Subcutaneous abdominal adipose tissue (tissue), 5 donors: ENCODE measurements at regions not wholly inside any gene's neighbourhood (a gene's known extent, or its start where the extent isn't known, plus 50 kb on each side); places are given as distances from the start of the nearest gene placed in this dataset.
"Not testable (repeated sequence)": the region's sequence is repeated elsewhere in the genome, so short reads cannot be mapped to it uniquely, and the experiment has no call there.

ENCODE experiments used
- H3K27ac ChIP-seq: one replicate; pipeline ENCODE4 v1.7.0; 2013; ENCODE audit warnings: low read depth, mild to moderate bottlenecking, inconsistent platforms, low read length, moderate library complexity
- H3K27me3 ChIP-seq, 5 donors: one replicate each; pipeline ENCODE4 v1.7.0; 2013; ENCODE audit warnings: low read length in 5 of 5, inconsistent platforms in 1 of 5; ENCODE audit not compliant: control insufficient read depth in 5 of 5, insufficient read depth in 4 of 5
- H3K36me3 ChIP-seq, 5 donors: one replicate each; pipeline ENCODE4 v1.7.0; 2013; ENCODE audit warnings: low read length in 5 of 5; ENCODE audit not compliant: control insufficient read depth in 5 of 5, insufficient read depth in 5 of 5
- H3K4me1 ChIP-seq, 5 donors: one replicate each; pipeline ENCODE4 v1.7.0; 2013; ENCODE audit warnings: low read length in 5 of 5, mild to moderate bottlenecking in 3 of 5, moderate library complexity in 1 of 5; ENCODE audit not compliant: control insufficient read depth in 5 of 5, insufficient read depth in 5 of 5
- H3K4me3 ChIP-seq, 5 donors: one replicate each; pipeline ENCODE4 v1.7.0; 2013; ENCODE audit warnings: low read length in 5 of 5, low read depth in 1 of 5
- H3K9ac ChIP-seq, 5 donors: one replicate each; pipeline ENCODE4 v1.7.0; 2013; ENCODE audit warnings: low read length in 5 of 5, mild to moderate bottlenecking in 4 of 5, moderate library complexity in 3 of 5
- H3K9me3 ChIP-seq, 5 donors: one replicate each; pipeline ENCODE4 v1.7.0; 2013; ENCODE audit warnings: low read length in 5 of 5; ENCODE audit not compliant: control insufficient read depth in 5 of 5
- donor health status: healthy.
- donor health status: healthy.
- donor health status: healthy.
- donor health status: healthy.
- donor health status: healthy.

GRCh38 chr1:29599071-29599470, 362.7 kb downstream of the PTPRU start:
- H3K27ac ChIP-seq, result no peak overlapping the region
- H3K9me3 ChIP-seq, result peaks cover 0 to 3% (median 0%) of the 10 kb centered on the region in 5 donors
- no peaks in the 10 kb centered on the region for H3K36me3 ChIP-seq
- H3K27me3 ChIP-seq, result peaks cover 0 to 14% (median 2%) of the 10 kb centered on the region in 5 donors
- no peak overlapping the region for H3K4me3 ChIP-seq
- no peaks in the 10 kb centered on the region for H3K4me1 ChIP-seq
- no peak overlapping the region for H3K9ac ChIP-seq

GRCh38 chr1:29597861-29598260, 361.5 kb downstream of the PTPRU start:
- Histone ChIP-seq H3K36me3 (no peaks in the 10 kb centered on the region), H3K9me3 (peaks cover 0 to 3% (median 0%) of the 10 kb centered on the region in 5 donors), H3K4me3 (no peak overlapping the region), H3K9ac (no peak overlapping the region), H3K4me1 (no peaks in the 10 kb centered on the region), H3K27ac (no peak overlapping the region), H3K27me3 (peaks cover 0 to 20% (median 2%) of the 10 kb centered on the region in 5 donors)

GRCh38 chr1:29593601-29594382, 357.5 kb downstream of the PTPRU start:
- Histone ChIP-seq H3K27ac (no peak overlapping the region), H3K9ac (no peak overlapping the region), H3K27me3 (peaks cover 0 to 17% (median 3%) of the 10 kb centered on the region in 5 donors), H3K4me1 (no peaks in the 10 kb centered on the region), H3K36me3 (no peaks in the 10 kb centered on the region), H3K9me3 (peaks cover 0 to 4% (median 3%) of the 10 kb centered on the region in 5 donors), H3K4me3 (no peak overlapping the region)

GRCh38 chr1:29592731-29593130, 356.4 kb downstream of the PTPRU start:
- Histone ChIP-seq H3K4me1 (no peaks in the 10 kb centered on the region), H3K36me3 (no peaks in the 10 kb centered on the region), H3K27ac (no peak overlapping the region), H3K9me3 (peaks cover 0 to 4% (median 3%) of the 10 kb centered on the region in 5 donors), H3K4me3 (no peak overlapping the region), H3K27me3 (peaks cover 0 to 17% (median 3%) of the 10 kb centered on the region in 5 donors), H3K9ac (no peak overlapping the region)

- no peaks in the 10 kb centered on the region for H3K4me1 ChIP-seq
- H3K9me3 ChIP-seq, result peaks cover 0 to 4% (median 3%) of the 10 kb centered on the region in 5 donors
- no peak overlapping the region for H3K9ac ChIP-seq
- H3K4me3 ChIP-seq, result no peak overlapping the region
- no peaks in the 10 kb centered on the region for H3K36me3 ChIP-seq
- H3K27me3 ChIP-seq, result peaks cover 0 to 17% (median 3%) of the 10 kb centered on the region in 5 donors
- H3K27ac ChIP-seq, result no peak overlapping the region
Observed at GRCh38 chr1:29592261-29592615, 355.9 kb downstream of the PTPRU start.

GRCh38 chr1:29591601-29592260, 355.4 kb downstream of the PTPRU start:
- H3K36me3 ChIP-seq, result no peaks in the 10 kb centered on the region
- peaks cover 0 to 7% (median 4%) of the 10 kb centered on the region in 5 donors for H3K9me3 ChIP-seq
- peaks cover 0 to 17% (median 3%) of the 10 kb centered on the region in 5 donors for H3K27me3 ChIP-seq
- H3K4me1 ChIP-seq, result no peaks in the 10 kb centered on the region
- H3K27ac ChIP-seq, result no peak overlapping the region
- H3K9ac ChIP-seq, result no peak overlapping the region
- no peak overlapping the region for H3K4me3 ChIP-seq

GRCh38 chr1:29590583-29591565, 354.6 kb downstream of the PTPRU start:
- H3K27me3 ChIP-seq, result peaks cover 0 to 18% (median 3%) of the 10 kb centered on the region in 5 donors

GRCh38 chr1:29589716-29590115, 353.4 kb downstream of the PTPRU start:
- not testable (repeated sequence) for H3K9ac ChIP-seq, H3K27ac ChIP-seq
- peaks cover 0 to 25% (median 3%) of the 10 kb centered on the region in 5 donors for H3K27me3 ChIP-seq

More at GRCh38 chr1:29590583-29591565, 354.6 kb downstream of the PTPRU start:
- no peaks in the 10 kb centered on the region for H3K36me3 ChIP-seq
- no peaks in the 10 kb centered on the region for H3K4me1 ChIP-seq
- no peak overlapping the region for H3K27ac ChIP-seq
- H3K4me3 ChIP-seq, result no peak overlapping the region
- peaks cover 0 to 7% (median 5%) of the 10 kb centered on the region in 5 donors for H3K9me3 ChIP-seq
- H3K9ac ChIP-seq, result no peak overlapping the region

GRCh38 chr1:29586991-29587745, 350.8 kb downstream of the PTPRU start:
- Histone ChIP-seq H3K9ac (no peak overlapping the region), H3K4me1 (no peaks in the 10 kb centered on the region), H3K27me3 (peaks cover 0 to 20% (median 4%) of the 10 kb centered on the region in 5 donors), H3K9me3 (peaks cover 0 to 7% (median 5%) of the 10 kb centered on the region in 5 donors), H3K27ac (no peak overlapping the region), H3K4me3 (no peak overlapping the region), H3K36me3 (no peaks in the 10 kb centered on the region)

More at GRCh38 chr1:29589716-29590115, 353.4 kb downstream of the PTPRU start:
- not testable (repeated sequence) for H3K4me1 ChIP-seq, H3K9me3 ChIP-seq, H3K36me3 ChIP-seq, H3K4me3 ChIP-seq
